ENCODE measurements at regions not wholly inside any gene's neighbourhood (a gene's known extent, or its start where the extent isn't known, plus 50 kb on each side); places are given as distances from the start of the nearest gene placed in this dataset.
A peak's percentile ranks its signal among the peaks of the same experiment; 100 is the strongest.

DNA sequence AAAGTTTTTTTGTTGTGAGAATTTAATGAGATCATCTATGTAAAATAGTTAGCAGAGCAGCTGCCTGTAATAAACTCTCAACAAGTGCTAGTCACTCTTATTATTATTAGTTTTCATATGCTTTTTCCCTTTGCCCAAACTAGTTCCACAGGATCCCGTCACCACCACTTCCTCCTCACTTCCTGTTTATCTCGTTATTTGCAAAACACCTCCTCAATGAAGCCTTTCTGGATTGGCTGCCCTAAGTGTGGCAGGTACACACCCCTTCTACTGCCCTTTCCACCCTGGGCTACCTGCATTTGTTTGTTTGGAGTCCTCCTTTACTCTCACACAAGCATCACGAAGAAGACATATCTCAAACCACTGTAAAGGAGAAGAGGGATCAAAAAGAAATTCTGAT, 54.4 kb upstream of the KLF3 start:
- DNase-seq, result no peak

DNA sequence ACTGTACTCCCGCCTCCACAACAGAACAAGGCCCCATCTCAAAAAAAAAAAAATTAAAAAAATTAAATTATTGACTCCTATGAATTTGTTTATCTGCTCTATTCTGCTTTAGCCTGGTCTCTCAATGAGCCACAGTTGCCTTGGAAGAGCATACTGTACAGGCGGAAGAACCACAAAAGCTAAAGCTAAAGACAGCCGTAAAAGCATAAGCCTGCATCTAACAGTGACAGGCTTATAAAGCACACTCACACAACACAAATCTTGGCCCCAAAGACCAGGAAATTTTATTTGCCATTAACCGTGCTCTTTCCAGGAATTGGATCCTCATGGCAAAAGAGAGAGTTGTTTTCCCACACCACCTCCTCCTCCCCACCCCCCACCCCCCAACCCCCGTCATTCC, 53.5 kb upstream of the KLF3 start:
- DNase-seq, result no peak

DNA sequence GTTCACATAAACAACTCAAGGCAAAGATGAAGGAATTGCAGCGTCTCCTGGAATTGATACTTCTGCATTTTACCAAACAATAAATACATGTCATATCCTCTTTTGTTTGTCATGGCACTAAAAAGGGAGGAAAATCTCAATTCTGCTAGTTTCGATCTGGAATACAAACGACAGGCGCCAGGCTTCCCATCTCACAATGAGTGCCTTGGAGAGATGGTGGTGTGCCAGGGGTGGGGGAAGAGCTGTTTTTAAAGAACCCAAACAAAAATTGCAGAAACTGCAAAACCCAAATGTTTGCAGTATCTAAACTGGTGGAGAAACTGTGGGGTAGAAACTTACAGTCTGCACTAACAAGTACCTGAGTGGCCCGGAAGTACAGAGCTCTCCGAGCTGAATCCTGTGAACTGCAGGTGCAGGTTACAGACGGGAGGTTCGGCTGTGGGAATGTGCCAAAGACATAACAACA, 53.0 kb upstream of the KLF3 start:
- DNase-seq, result no peak

- DNase-seq, result peak; percentile 41
Observed at GRCh38 chr4:38611676-38612075, 52.3 kb upstream of the KLF3 start.

GRCh38 chr4:38612646-38613414, 51.2 kb upstream of the KLF3 start:
- no peak for DNase-seq
